Fibroblast of mammary gland (primary cell): ENCODE measurements at regions not wholly inside any gene's neighbourhood (a gene's known extent, or its start where the extent isn't known, plus 50 kb on each side); places are given as distances from the start of the nearest gene placed in this dataset.

Source experiments
- DNase-seq: peaks from one replicate; pipeline ENCODE4 v3.0.0-alpha.2; 2010; ENCODE audit warnings: low read depth
- H3K4me3 ChIP-seq: 2 replicates; pipeline ENCODE4 v1.5.1; 2011; ENCODE audit warnings: low read depth, mild to moderate bottlenecking, low read length, moderate library complexity; ENCODE audit not compliant: control insufficient read depth
- CTCF ChIP-seq: conservative IDR thresholded peaks from 2 replicates; pipeline ENCODE4 v1.5.1; 2011; ENCODE audit warnings: low read depth, low read length, inconsistent platforms; ENCODE audit not compliant: control insufficient read depth, insufficient read depth

GRCh38 chr6:132147530-132148011, 196.4 kb upstream of the CCN2 start:
- TF ChIP-seq CTCF = no peak
- DNase-seq = peak; percentile 99

GRCh38 chr6:132144456-132144855, 193.3 kb upstream of the CCN2 start:
- no peak overlapping the region for H3K4me3 ChIP-seq
- no peak for DNase-seq
- no peak for TF ChIP-seq CTCF

More at GRCh38 chr6:132147530-132148011, 196.4 kb upstream of the CCN2 start:
- no peak overlapping the region for H3K4me3 ChIP-seq

DNA sequence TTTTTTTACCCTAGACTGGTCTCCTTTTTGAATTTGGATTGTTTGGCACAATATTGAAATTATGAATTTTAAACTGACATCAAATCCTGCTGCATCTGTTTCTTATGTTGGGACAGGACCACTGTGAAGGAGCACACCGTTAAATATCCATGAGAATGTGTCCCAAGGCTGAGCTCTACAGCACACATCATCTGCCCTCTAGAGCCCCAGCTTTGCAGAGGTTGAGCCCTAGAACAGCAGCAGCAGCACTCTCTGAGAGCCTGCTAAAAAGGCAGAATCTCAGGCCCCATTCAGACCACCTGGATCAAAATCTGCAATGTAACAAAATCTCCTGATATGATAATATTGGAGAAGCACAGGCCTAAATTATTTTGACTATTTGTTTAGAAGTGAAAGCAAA, 192.1 kb upstream of the CCN2 start:
- no peak for DNase-seq
- no peak for TF ChIP-seq CTCF
- H3K4me3 ChIP-seq = no peak overlapping the region

GRCh38 chr6:132142768-132143167, 191.6 kb upstream of the CCN2 start:
- no peak for TF ChIP-seq CTCF
- DNase-seq = no peak
- no peak overlapping the region for H3K4me3 ChIP-seq

GRCh38 chr6:132142308-132142707, 191.1 kb upstream of the CCN2 start:
- H3K4me3 ChIP-seq = no peak overlapping the region
- DNase-seq = no peak
- TF ChIP-seq CTCF = no peak

DNA sequence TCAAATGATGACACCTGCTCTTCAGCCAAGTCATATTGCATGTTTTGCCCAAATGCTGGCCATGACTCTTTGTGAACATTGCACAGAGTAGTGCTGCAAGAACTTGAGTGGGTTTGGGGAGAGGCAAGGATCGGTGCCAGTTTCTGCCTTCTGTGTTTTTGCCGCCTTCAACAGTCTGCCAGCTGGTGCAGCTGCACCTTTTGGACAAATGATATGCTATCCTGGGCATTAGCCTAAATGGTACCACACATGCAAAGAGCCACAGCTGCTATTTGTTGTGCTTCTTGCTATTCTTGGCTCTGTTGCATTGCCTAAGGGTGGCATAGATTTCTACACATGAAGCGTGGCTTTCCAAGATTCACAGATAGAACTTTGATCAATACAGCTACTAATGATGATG, 189.0 kb upstream of the CCN2 start:
- H3K4me3 ChIP-seq = no peak overlapping the region
- DNase-seq = no peak
- no peak for TF ChIP-seq CTCF

DNA sequence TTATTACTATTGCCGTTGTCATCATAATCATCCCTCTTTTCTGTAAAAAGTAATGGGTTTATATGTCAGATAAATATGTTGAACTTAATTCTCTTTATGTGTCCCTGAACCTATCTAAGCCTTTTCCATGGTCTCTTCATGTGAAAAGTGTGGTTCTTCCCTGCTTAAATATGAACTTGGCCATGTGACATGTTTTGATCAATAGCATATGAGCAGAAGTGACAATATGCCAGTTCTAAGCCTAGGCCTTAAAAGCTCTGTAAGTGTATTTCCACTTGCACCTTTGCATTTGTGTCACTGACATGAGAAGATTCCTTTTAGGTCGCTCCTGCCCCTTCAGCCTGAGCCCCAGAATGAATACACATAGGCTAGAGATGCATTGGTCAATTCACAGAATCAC, 188.4 kb upstream of the CCN2 start:
- DNase-seq = no peak
- H3K4me3 ChIP-seq = no peak overlapping the region
- no peak for TF ChIP-seq CTCF
